ENCODE measurements at regions not wholly inside any gene's neighbourhood (a gene's known extent, or its start where the extent isn't known, plus 50 kb on each side); places are given as distances from the start of the nearest gene placed in this dataset.

GRCh38 chr16:9372934-9373890 lies 281.8 kb downstream of the HAPSTR1 start:
- TF ChIP-seq, protein P1, sequence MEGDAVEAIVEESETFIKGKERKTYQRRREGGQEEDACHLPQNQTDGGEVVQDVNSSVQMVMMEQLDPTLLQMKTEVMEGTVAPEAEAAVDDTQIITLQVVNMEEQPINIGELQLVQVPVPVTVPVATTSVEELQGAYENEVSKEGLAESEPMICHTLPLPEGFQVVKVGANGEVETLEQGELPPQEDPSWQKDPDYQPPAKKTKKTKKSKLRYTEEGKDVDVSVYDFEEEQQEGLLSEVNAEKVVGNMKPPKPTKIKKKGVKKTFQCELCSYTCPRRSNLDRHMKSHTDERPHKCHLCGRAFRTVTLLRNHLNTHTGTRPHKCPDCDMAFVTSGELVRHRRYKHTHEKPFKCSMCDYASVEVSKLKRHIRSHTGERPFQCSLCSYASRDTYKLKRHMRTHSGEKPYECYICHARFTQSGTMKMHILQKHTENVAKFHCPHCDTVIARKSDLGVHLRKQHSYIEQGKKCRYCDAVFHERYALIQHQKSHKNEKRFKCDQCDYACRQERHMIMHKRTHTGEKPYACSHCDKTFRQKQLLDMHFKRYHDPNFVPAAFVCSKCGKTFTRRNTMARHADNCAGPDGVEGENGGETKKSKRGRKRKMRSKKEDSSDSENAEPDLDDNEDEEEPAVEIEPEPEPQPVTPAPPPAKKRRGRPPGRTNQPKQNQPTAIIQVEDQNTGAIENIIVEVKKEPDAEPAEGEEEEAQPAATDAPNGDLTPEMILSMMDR (IDR thresholded peaks at IDR 0.05; ENCODE audit: low read depth, low read length, missing control alignments) = no peak
- in situ Hi-C loops (cut with HindIII; ENCODE audit: low sequenced_read_pairs) = no loop called here
- DNase-seq (ENCODE audit: low read depth) = no peak
- no peak overlapping the region for H3K4me3 ChIP-seq (ENCODE audit: low read depth, low read length)

- TF ChIP-seq, protein P1 (IDR thresholded peaks at IDR 0.05; ENCODE audit: low read depth, low read length, missing control alignments) = no peak
- no peak overlapping the region for H3K4me3 ChIP-seq (ENCODE audit: low read depth, low read length)
- no peak for DNase-seq (ENCODE audit: low read depth)
- in situ Hi-C loops (cut with HindIII; ENCODE audit: low sequenced_read_pairs) = no loop called here
These were observed 282.6 kb downstream of the HAPSTR1 start for GRCh38 chr16:9374061-9374460.

DNA sequence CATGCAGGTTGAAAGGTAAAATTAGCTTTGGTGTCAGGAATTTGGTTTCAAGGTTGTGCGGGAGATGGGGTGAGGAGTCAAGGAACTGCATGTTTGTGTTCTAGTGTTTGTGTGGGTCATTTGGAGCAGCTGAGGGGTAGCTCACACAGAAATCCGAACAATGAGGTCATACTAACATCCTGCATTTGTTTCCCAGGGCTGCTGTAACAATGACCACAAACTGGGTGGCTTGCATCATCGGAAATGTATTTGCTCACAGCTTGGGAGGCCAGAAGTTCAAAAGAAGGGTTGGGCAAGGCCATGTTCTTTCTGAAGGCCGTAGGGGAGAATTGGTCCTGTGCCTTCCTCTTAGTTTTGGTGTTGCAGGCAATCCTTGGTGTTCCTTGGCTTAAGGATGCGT lies 287.4 kb downstream of the HAPSTR1 start:
- in situ Hi-C loops (cut with HindIII; ENCODE audit: low sequenced_read_pairs) = no loop called here
- H3K4me3 ChIP-seq (ENCODE audit: low read depth, low read length) = no peak overlapping the region
- DNase-seq (ENCODE audit: low read depth) = no peak
- TF ChIP-seq, protein P1 (IDR thresholded peaks at IDR 0.05; ENCODE audit: low read depth, low read length, missing control alignments) = no peak

DNA sequence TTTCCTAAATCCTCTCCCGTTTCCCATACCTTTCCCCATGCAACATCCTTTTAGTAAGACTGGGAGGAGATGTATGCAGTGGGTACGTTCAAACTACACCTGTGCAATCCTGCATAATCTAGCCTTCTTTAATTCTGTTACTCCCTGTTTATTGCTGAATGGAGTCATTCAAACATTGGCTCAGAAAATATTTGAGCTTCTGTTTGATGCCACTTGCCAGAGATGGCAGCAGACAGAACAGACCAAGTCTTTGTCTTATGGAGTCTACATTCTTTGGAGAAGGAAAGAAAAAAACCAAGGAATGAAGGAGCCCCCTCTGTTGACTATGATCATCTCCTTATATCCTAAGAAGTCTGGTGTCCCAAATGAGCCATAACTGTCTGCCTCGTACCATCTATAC lies 288.8 kb downstream of the HAPSTR1 start:
- TF ChIP-seq, protein P1 (IDR thresholded peaks at IDR 0.05; ENCODE audit: low read depth, low read length, missing control alignments) = no peak
- H3K4me3 ChIP-seq (ENCODE audit: low read depth, low read length) = no peak overlapping the region
- DNase-seq (ENCODE audit: low read depth) = no peak
- in situ Hi-C loops (cut with HindIII; ENCODE audit: low sequenced_read_pairs) = loop anchor here (5.0 kb wide), 1 partner anchor 97 kb away; no protein-coding TSS in a partner anchor

- H3K4me3 ChIP-seq (ENCODE audit: low read depth, low read length) = no peak overlapping the region
- in situ Hi-C loops (cut with HindIII; ENCODE audit: low sequenced_read_pairs) = loop anchor here (5.0 kb wide), 1 partner anchor 96 kb away; no protein-coding TSS in a partner anchor
- TF ChIP-seq, protein P1 (IDR thresholded peaks at IDR 0.05; ENCODE audit: low read depth, low read length, missing control alignments) = no peak
- no peak for DNase-seq (ENCODE audit: low read depth)
These were observed 290.0 kb downstream of the HAPSTR1 start for GRCh38 chr16:9381399-9381798.

- in situ Hi-C loops (cut with HindIII; ENCODE audit: low sequenced_read_pairs) = loop anchor here (5.0 kb wide), 1 partner anchor 95 kb away; no protein-coding TSS in a partner anchor
- no peak overlapping the region for H3K4me3 ChIP-seq (ENCODE audit: low read depth, low read length)
- TF ChIP-seq, protein P1 (IDR thresholded peaks at IDR 0.05; ENCODE audit: low read depth, low read length, missing control alignments) = no peak
- no peak for DNase-seq (ENCODE audit: low read depth)
These were observed 290.5 kb downstream of the HAPSTR1 start for GRCh38 chr16:9381905-9382304.

All from astrocyte of the cerebellum (primary cell).